ENCODE measurements at regions not wholly inside any gene's neighbourhood (a gene's known extent, or its start where the extent isn't known, plus 50 kb on each side); places are given as distances from the start of the nearest gene placed in this dataset.
"Not testable (repeated sequence)": the region's sequence is repeated elsewhere in the genome, so short reads cannot be mapped to it uniquely, and the experiment has no call there.

- no peak for DNase-seq
These were observed 603.7 kb upstream of the CAMK1G start for GRCh38 chr1:208979776-208980175.

GRCh38 chr1:208980605-208981004 lies 602.9 kb upstream of the CAMK1G start:
- DNase-seq: no peak

- DNase-seq: no peak
These were observed 598.3 kb upstream of the CAMK1G start for GRCh38 chr1:208985231-208985630.

GRCh38 chr1:208988811-208989222 lies 594.7 kb upstream of the CAMK1G start:
- DNase-seq: no peak

GRCh38 chr1:208990456-208990855 lies 593.1 kb upstream of the CAMK1G start:
- DNase-seq: no peak

GRCh38 chr1:208997053-208997452 lies 586.5 kb upstream of the CAMK1G start:
- not testable (repeated sequence) for DNase-seq

GRCh38 chr1:208997726-208998312 lies 585.7 kb upstream of the CAMK1G start:
- no peak for DNase-seq

- no peak for DNase-seq
These were observed 574.9 kb upstream of the CAMK1G start for GRCh38 chr1:209008586-209008985.

GRCh38 chr1:209010475-209011230 lies 572.9 kb upstream of the CAMK1G start:
- DNase-seq: no peak

- no peak for DNase-seq
These were observed 570.9 kb upstream of the CAMK1G start for GRCh38 chr1:209012443-209013196.

GRCh38 chr1:209015092-209015491 lies 568.4 kb upstream of the CAMK1G start:
- no peak for DNase-seq

GRCh38 chr1:209021622-209022021 lies 561.9 kb upstream of the CAMK1G start:
- no peak for DNase-seq

- no peak for DNase-seq
These were observed 559.7 kb upstream of the CAMK1G start for GRCh38 chr1:209023790-209024189.

- no peak for DNase-seq
These were observed 553.8 kb upstream of the CAMK1G start for GRCh38 chr1:209029737-209030136.

GRCh38 chr1:209030454-209031167 lies 552.9 kb upstream of the CAMK1G start:
- DNase-seq: no peak

- DNase-seq: no peak
These were observed 546.5 kb upstream of the CAMK1G start for GRCh38 chr1:209037064-209037463.

- no peak for DNase-seq
These were observed 545.2 kb upstream of the CAMK1G start for GRCh38 chr1:209038316-209038715.

- no peak for DNase-seq
These were observed 544.8 kb upstream of the CAMK1G start for GRCh38 chr1:209038735-209039134.

- DNase-seq: no peak
These were observed 543.2 kb upstream of the CAMK1G start for GRCh38 chr1:209040351-209040750.

- DNase-seq: no peak
These were observed 541.6 kb upstream of the CAMK1G start for GRCh38 chr1:209041927-209042326.

- no peak for DNase-seq
These were observed 541.1 kb upstream of the CAMK1G start for GRCh38 chr1:209042413-209042812.

GRCh38 chr1:209045331-209046057 lies 538.0 kb upstream of the CAMK1G start:
- DNase-seq: no peak

- DNase-seq: no peak
These were observed 537.5 kb upstream of the CAMK1G start for GRCh38 chr1:209046058-209046417.
